SK-N-DZ (cell line): ENCODE measurements at regions not wholly inside any gene's neighbourhood (a gene's known extent, or its start where the extent isn't known, plus 50 kb on each side); places are given as distances from the start of the nearest gene placed in this dataset.

Experiments
- DNase-seq: peaks from one replicate; pipeline ENCODE4 v3.0.0-alpha.2; 2015; ENCODE audit warnings: low spot score

DNA sequence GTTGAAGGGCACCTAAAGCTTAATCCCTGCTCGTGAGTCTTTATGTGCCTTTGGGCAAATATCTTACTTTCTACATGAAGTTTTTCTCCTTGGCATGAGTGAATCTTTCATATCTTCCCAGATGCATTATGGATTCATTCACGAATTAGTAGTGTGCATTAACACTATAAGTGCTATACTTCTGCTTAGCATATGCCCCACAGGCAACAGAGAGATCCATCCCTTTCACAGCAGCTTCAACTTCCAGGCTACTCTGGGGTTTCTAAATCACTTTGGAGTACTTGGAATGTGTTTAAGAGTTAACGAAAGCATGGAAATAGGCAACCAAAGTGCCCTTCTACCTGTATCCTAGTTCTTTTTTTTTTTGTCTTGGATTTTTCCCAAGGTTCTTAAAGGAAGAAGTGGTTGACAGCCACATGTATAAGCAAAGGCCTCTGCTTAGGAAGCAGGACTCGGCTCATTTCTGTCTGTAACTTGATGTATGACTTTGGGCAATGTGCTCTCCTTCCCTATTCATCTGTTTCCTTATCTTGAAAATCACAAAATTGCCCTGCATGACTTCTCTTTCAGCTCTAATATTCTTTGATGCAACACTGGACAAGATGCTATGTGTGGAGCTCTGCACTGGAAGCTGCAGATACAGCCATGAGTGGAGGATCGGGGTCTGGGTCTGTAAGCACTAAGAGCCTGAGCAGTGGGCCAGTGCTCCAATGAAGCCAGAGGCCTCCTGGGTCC, 54.5 kb upstream of the ME3 start:
- DNase-seq, result peak; percentile 70

DNA sequence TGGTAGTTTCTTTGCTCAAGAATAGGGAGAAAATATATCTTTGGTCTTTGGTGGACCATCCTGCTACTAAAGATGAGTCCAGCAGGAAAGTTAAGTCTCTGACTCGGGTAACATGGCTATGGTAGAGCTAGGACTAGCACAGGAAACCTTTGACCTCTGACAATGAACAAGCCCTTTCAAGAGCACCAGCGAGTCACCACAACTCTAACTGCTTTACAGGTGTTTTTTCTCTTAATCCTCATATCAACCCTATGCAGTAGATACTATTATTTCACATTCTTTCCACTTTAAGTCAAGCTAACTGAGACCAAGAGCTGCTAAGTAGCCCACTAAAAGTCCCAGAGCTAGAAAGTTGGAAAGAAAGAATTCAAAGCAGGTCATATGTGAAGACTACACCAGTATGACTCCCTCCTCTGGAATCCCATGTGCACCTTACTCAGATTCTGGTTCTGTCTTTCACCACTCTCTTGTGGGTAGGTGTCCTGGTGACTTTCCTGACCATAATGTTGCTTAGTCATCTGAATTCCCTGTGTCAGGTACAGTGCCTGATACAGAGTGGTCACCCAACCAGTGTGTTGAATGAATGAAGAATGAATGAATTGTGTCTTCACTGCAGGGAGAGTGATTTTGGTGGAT, 53.8 kb upstream of the ME3 start:
- DNase-seq, result no peak

DNA sequence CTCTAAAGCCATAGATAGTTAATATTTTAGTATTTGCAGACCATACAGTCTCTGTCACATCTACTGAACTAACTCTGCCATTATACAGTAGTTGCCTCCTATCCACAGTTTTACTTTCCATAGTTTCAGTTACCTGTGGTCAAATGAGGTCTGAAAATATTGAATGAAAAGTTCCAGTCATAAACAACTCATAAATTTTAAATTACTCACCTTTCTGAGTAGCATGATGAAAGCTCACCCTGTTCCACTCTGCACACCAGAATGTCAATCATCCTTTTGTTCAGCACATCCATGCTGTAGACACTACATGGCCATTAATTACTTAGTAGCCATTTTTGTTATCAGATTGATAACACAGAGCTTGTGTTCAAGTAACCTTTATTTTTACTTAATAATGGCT, 51.7 kb upstream of the ME3 start:
- no peak for DNase-seq

DNA sequence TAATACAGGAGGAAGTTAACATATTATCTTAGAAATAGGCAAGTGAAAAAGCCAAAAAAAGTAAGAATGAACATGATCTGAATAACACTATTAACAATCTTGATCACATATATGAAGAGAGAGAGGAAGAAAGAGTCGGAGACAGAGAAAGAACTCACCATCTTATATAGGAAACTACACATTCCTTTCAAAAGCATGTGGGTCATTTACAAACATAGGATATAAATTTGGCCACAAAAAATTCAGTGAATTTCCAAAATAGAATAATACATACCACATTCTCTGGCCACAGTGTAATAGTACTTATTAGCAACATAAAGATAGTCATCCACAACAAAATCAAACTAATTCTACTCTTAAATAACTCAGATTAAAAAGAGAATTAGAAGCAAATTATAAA, 50.9 kb upstream of the ME3 start:
- DNase-seq, result no peak

DNA sequence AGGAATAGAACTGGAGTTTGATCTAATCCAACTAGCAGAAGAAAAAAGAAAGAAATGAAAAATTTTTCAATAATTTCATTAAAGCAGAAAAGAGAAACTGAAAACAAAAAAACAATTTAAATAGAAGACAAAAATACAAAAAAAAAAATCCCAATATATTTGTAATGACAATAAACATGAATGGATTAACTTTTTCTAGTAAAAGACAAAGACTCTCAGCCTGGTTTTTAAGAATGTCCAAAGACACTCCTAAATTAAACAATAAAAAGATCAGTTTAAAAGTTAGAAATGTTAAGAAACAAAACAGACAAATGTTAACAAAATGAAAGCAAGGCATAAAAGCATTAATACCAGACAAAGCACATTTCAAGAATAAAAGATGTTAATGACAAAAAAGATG, 50.3 kb upstream of the ME3 start:
- no peak for DNase-seq
